Astrocyte of the spinal cord (primary cell): ENCODE measurements at regions not wholly inside any gene's neighbourhood (a gene's known extent, or its start where the extent isn't known, plus 50 kb on each side); places are given as distances from the start of the nearest gene placed in this dataset.

Experiments
- DNase-seq: peaks from one replicate; pipeline ENCODE4 v3.0.0; 2011; ENCODE audit warnings: low read depth, low spot score
- H3K4me3 ChIP-seq: 2 replicates; pipeline ENCODE4 v1.5.1; 2011; ENCODE audit warnings: low read depth, mild to moderate bottlenecking, low read length, moderate library complexity
- in situ Hi-C: cut with HindIII; loops from 2 replicates; pipeline ENCODE4 v1.10.0; 2017; ENCODE audit warnings: low sequenced_read_pairs
- TF ChIP-seq, protein P1 (sequence below): IDR thresholded peaks from 2 replicates; pipeline ENCODE4 v1.5.1; 2012; ENCODE audit warnings: low read depth, mild to moderate bottlenecking, low read length, inconsistent platforms

DNA sequence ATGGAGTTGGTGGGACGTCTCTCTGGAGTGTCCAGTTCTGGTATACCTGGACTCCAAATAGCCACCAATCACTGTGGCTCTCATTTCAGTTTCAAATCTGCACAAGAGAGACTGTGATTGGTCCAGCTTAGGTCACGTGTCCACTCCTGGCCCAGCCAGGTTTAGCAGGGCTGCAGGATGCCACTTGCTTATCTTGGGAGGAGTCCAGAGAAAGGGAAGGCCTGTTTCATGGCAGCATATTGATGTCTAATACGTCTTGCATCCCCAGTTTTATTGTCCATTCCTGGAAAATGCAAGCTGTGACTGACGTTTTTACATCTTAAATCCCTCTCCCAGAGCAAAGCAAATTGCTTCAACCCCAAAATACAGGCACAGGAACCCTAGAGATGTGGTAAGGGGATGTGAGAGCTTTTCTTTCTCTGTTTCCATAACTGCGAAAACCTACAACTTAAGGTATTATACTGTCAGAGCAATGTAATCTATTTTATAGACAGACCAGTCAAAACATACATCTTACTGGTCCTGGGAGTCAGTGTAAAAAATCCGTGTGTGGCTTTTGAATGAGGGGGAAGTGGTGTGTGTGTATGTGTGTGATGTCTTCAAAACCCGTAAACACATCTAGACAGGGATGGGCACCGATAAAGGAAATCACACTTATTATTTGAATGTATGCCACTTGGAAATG, 274.4 kb downstream of the TLE3 start:
- TF ChIP-seq, protein P1, sequence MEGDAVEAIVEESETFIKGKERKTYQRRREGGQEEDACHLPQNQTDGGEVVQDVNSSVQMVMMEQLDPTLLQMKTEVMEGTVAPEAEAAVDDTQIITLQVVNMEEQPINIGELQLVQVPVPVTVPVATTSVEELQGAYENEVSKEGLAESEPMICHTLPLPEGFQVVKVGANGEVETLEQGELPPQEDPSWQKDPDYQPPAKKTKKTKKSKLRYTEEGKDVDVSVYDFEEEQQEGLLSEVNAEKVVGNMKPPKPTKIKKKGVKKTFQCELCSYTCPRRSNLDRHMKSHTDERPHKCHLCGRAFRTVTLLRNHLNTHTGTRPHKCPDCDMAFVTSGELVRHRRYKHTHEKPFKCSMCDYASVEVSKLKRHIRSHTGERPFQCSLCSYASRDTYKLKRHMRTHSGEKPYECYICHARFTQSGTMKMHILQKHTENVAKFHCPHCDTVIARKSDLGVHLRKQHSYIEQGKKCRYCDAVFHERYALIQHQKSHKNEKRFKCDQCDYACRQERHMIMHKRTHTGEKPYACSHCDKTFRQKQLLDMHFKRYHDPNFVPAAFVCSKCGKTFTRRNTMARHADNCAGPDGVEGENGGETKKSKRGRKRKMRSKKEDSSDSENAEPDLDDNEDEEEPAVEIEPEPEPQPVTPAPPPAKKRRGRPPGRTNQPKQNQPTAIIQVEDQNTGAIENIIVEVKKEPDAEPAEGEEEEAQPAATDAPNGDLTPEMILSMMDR, result no peak
- no peak overlapping the region for H3K4me3 ChIP-seq
- peak; percentile 20 for DNase-seq
- in situ Hi-C loops, result no loop called here

DNA sequence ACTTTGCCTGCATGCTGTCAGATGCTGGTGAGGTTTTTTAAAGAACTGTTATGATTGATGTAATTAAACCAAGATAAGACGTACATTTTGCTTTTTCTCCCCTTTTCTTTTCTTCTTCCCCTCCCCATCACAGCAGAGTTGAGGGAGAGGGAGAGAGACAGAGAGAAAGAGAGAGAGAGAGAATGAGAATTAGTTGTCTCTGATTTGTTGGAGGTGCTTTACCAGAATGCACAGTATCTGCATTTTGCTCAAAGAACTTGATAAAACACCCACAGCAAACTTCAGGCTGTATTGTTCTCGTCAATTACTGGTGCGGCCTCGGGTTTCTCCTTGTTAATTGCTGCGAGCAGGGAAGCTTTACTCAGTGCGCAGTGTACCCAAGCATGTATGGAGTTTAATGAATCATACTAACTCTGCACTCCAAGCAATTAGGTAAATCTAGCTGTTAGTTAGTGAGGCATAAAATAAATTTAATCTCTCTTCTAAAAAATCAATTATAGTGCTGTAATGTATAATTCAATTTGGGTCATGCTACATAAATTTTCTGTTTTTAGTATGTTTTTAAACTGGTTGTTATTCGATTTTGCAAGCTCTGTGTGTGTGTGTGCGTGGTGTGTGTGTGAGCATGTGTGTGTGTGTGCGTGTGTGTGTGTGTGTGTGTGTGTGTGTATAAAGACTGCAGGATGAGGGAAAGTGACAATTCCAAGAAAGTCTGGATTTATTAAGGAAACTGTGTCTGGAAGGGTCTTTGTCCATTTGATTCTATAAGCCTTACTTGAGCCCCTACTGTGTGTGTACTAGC, 273.4 kb downstream of the TLE3 start:
- H3K4me3 ChIP-seq, result no peak overlapping the region
- no peak for DNase-seq
- TF ChIP-seq, protein P1, result no peak
- in situ Hi-C loops, result no loop called here

DNA sequence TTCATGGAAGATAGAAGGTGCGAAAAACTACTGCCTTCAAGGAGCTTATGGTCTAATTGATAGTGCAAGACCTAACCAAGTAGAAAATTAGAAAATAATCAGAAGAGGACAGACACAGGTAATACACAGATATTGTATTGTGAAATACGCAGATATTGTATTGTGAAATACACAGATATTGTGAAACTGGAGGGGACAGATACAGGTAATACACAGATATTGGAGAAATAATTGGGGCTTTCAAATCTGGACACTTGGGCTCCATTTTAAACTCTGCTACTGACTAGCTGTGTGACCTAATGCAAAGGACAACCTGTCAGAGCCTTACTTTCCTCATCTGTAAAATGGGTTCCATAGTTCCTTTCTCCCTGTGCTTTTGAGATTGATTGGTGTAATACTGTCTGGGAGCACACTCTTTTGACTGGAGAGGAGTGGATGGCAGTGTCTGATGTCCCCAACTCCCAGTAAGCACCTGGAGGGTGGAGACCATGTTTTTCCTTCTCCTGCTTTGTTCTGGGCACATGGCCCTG, 272.8 kb downstream of the TLE3 start:
- in situ Hi-C loops, result no loop called here
- no peak for DNase-seq
- TF ChIP-seq, protein P1, result no peak
- H3K4me3 ChIP-seq, result no peak overlapping the region

DNA sequence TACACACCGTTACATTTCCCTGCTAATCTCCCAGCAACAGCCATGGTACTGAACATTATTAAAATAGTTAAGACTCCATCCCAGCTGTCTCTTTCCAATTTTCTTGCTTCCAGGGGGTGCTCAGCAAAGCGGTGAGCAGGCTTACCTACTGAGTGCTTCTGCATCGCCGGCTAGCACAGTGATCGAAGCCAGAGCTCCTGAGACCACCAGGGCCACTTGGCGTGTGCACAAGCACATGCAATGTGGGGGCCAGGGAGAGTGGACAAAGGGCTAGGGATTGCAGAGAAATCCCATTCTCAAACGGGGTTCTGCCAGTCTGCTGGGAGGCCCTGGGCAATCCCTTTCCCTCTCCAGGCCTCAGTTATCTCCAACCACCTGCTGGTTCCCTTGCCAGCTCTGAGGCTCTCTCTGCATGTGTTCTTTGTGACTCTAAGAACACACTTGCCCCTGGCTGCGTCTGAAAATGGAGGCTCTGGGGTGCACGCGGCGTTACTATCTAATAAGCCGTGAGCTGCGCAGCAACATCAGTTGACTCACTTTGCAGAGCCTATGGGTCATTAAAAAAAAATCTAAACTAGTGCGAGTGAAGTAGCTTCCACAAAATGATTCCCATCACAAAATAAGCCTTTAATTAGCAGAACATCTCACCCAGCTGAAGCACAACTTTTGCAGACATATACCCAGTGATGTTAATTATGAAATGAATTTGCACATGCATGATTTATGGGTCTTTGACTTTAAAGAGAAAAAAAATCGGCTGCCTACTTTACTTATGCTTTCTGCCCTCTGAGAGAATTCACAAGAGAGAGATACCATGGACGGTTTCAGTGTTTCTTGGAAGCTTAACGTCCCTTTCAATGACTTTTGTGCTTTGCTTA, 271.5 kb downstream of the TLE3 start:
- TF ChIP-seq, protein P1, result no peak
- no peak overlapping the region for H3K4me3 ChIP-seq
- in situ Hi-C loops, result no loop called here
- peak; percentile 17 for DNase-seq

DNA sequence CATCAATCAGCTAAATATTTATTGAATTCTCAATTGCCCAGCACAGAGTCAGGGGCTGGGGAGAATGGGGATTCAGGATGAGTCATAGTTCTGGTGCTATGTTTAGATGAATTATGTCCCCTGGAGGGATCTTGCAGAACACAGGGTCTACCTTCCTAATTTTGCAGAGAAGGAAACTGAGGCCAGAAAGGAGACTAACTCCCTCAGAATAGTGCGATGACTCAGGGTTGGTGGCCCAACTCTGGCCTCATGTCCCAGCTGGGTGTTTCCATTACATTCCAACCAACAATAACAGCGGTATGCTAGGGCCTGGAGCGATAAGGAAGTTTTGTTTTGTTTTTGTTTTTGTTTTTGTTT, 270.9 kb downstream of the TLE3 start:
- H3K4me3 ChIP-seq, result no peak overlapping the region
- in situ Hi-C loops, result no loop called here
- TF ChIP-seq, protein P1, result no peak
- DNase-seq, result no peak

DNA sequence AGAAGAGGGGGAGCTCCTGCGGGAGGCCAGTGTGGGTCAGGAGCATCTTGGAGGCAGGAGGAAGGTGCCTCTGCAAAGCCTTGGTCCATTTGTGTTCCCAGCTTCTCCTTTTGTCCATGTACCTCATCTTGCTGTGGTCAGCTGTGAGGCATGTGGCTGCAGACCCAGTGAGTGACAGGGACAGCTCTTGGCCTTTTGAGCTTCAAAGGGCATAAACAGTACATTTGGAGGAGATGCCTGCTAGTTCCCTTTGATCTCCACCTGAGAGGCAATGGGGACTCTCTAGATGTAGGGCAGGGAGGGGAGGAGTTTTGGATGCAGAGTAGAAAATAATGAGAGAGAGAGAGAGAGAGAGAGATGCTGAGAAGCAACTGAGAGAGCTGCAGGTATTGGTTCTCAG, 270.0 kb downstream of the TLE3 start:
- in situ Hi-C loops, result no loop called here

More for the DNA sequence above, 270.0 kb downstream of the TLE3 start:
- H3K4me3 ChIP-seq, result no peak overlapping the region
- no peak for DNase-seq
- TF ChIP-seq, protein P1, result no peak
